GM12873 (cell line): ENCODE measurements at regions not wholly inside any gene's neighbourhood (a gene's known extent, or its start where the extent isn't known, plus 50 kb on each side); places are given as distances from the start of the nearest gene placed in this dataset.

Source experiments
- CTCF ChIP-seq: IDR thresholded peaks from 2 replicates; pipeline ENCODE4 v1.5.1; 2012; ENCODE audit warnings: low read depth, mild to moderate bottlenecking, moderate library complexity, low read length, control low read depth; ENCODE audit not compliant: insufficient read depth; ENCODE audit errors: missing control alignments

GRCh38 chr6:126170978-126171382 lies 168.9 kb upstream of the CENPW start:
- TF ChIP-seq CTCF, result peak; percentile 56

GRCh38 chr6:126172131-126172530 lies 167.8 kb upstream of the CENPW start:
- TF ChIP-seq CTCF, result no peak

- no peak for TF ChIP-seq CTCF
Measured at GRCh38 chr6:126173265-126173664, 166.7 kb upstream of the CENPW start.

- no peak for TF ChIP-seq CTCF
Measured at GRCh38 chr6:126174697-126175096, 165.2 kb upstream of the CENPW start.

- no peak for TF ChIP-seq CTCF
Measured at GRCh38 chr6:126175251-126175650, 164.7 kb upstream of the CENPW start.

GRCh38 chr6:126176282-126176681 lies 163.6 kb upstream of the CENPW start:
- peak; percentile 32 for TF ChIP-seq CTCF

GRCh38 chr6:126180585-126180984 lies 159.3 kb upstream of the CENPW start:
- TF ChIP-seq CTCF, result no peak
